ENCODE measurements at regions not wholly inside any gene's neighbourhood (a gene's known extent, or its start where the extent isn't known, plus 50 kb on each side); places are given as distances from the start of the nearest gene placed in this dataset.

DNA sequence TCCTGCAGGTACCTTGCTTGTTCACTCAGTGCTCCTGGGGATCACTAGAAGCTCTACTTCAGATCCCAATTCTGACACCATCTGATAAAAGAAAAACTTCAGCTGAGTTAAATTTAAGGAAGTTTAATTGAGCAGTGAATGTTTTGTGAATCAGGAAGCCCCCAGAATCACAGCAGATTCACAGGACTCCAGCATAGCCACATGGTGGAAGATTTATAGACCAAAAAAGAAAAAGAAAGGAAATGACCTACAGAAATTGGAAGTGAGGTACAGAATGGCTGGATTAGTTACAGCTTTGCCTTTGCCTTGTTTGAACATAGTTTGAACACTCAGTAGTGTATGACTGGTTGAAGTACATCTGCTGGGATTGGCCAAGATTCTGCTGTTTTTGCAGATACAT lies 182.7 kb upstream of the SCN7A start:
- Histone ChIP-seq H3K27me3 (ENCODE audit: low read depth, low read length) (no peaks in the 10 kb centered on the region), H3K27ac (ENCODE audit: low read length) (no peak overlapping the region), H2AFZ (ENCODE audit: low read depth, low read length) (no peak overlapping the region), H3K4me1 (ENCODE audit: low read length) (no peaks in the 10 kb centered on the region; the same call in 1 of the 2 replicates), H3K4me2 (ENCODE audit: low read length) (no peak overlapping the region), H3K36me3 (replicated peaks; ENCODE audit: low read depth, low read length) (no peaks in the 10 kb centered on the region), H3K9me3 (ENCODE audit: insufficient read depth, low read length) (no peaks in the 10 kb centered on the region), H4K20me1 (ENCODE audit: insufficient read depth, low read length) (no peaks in the 10 kb centered on the region), H3K79me2 (ENCODE audit: low read length) (no peaks in the 10 kb centered on the region), H3K4me3 (ENCODE audit: low read length) (no peak overlapping the region), H3K9ac (ENCODE audit: low read length) (no peak overlapping the region)
- TF ChIP-seq, protein P1, sequence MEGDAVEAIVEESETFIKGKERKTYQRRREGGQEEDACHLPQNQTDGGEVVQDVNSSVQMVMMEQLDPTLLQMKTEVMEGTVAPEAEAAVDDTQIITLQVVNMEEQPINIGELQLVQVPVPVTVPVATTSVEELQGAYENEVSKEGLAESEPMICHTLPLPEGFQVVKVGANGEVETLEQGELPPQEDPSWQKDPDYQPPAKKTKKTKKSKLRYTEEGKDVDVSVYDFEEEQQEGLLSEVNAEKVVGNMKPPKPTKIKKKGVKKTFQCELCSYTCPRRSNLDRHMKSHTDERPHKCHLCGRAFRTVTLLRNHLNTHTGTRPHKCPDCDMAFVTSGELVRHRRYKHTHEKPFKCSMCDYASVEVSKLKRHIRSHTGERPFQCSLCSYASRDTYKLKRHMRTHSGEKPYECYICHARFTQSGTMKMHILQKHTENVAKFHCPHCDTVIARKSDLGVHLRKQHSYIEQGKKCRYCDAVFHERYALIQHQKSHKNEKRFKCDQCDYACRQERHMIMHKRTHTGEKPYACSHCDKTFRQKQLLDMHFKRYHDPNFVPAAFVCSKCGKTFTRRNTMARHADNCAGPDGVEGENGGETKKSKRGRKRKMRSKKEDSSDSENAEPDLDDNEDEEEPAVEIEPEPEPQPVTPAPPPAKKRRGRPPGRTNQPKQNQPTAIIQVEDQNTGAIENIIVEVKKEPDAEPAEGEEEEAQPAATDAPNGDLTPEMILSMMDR (IDR thresholded peaks at IDR 0.05; ENCODE audit: low read depth, low read length), result no peak
- TF ChIP-seq EZH2phosphoT487 (IDR thresholded peaks at IDR 0.05; ENCODE audit: low read depth), result no peak

GRCh38 chr2:166675553-166675952 lies 181.5 kb upstream of the SCN7A start:
- H2AFZ ChIP-seq (ENCODE audit: low read depth, low read length), result no peak overlapping the region
- H3K4me3 ChIP-seq (ENCODE audit: low read length), result no peak overlapping the region
- no peaks in the 10 kb centered on the region; the same call in 1 of the 2 replicates for H3K4me1 ChIP-seq (ENCODE audit: low read length)
- H3K4me2 ChIP-seq (ENCODE audit: low read length), result no peak overlapping the region
- H3K79me2 ChIP-seq (ENCODE audit: low read length), result no peaks in the 10 kb centered on the region
- H3K27ac ChIP-seq (ENCODE audit: low read length), result no peak overlapping the region
- H3K36me3 ChIP-seq (replicated peaks; ENCODE audit: low read depth, low read length), result no peaks in the 10 kb centered on the region
- H3K9ac ChIP-seq (ENCODE audit: low read length), result no peak overlapping the region
- H3K27me3 ChIP-seq (ENCODE audit: low read depth, low read length), result no peaks in the 10 kb centered on the region
- no peaks in the 10 kb centered on the region for H3K9me3 ChIP-seq (ENCODE audit: insufficient read depth, low read length)
- TF ChIP-seq EZH2phosphoT487 (IDR thresholded peaks at IDR 0.05; ENCODE audit: low read depth), result no peak
- TF ChIP-seq, protein P1 (IDR thresholded peaks at IDR 0.05; ENCODE audit: low read depth, low read length), result no peak
- H4K20me1 ChIP-seq (ENCODE audit: insufficient read depth, low read length), result no peaks in the 10 kb centered on the region

- Histone ChIP-seq H3K79me2 (ENCODE audit: low read length) (no peaks in the 10 kb centered on the region), H3K36me3 (replicated peaks; ENCODE audit: low read depth, low read length) (no peaks in the 10 kb centered on the region), H3K4me1 (ENCODE audit: low read length) (no peaks in the 10 kb centered on the region; the same call in 1 of the 2 replicates), H3K9me3 (ENCODE audit: insufficient read depth, low read length) (no peaks in the 10 kb centered on the region), H3K4me3 (ENCODE audit: low read length) (no peak overlapping the region), H3K27ac (ENCODE audit: low read length) (no peak overlapping the region), H3K27me3 (ENCODE audit: low read depth, low read length) (no peaks in the 10 kb centered on the region), H3K9ac (ENCODE audit: low read length) (no peak overlapping the region), H4K20me1 (ENCODE audit: insufficient read depth, low read length) (no peaks in the 10 kb centered on the region), H3K4me2 (ENCODE audit: low read length) (no peak overlapping the region), H2AFZ (ENCODE audit: low read depth, low read length) (no peak overlapping the region)
- TF ChIP-seq, protein P1 (IDR thresholded peaks at IDR 0.05; ENCODE audit: low read depth, low read length), result no peak
- no peak for TF ChIP-seq EZH2phosphoT487 (IDR thresholded peaks at IDR 0.05; ENCODE audit: low read depth)
Observed at GRCh38 chr2:166673986-166674385, 179.9 kb upstream of the SCN7A start.

DNA sequence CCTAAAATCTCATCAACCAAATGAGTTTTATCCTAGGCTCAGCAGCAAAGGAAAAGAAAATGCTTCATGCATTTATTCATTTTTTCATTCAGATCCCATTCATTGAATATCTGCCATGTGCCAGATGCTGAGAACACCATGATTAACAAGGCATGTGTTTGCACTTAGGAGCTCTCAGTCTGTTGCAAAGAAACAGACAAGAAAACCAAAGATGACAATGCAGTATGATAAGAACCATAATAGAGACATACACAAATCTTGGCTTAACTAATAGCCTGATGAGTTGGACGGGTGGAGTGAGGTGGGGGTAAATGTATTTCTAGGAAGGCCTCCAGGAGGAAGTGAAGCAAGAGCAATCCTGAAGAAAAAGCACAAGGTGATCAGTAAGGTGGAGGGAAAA lies 177.8 kb upstream of the SCN7A start:
- H2AFZ ChIP-seq (ENCODE audit: low read depth, low read length), result no peak overlapping the region
- TF ChIP-seq, protein P1 (IDR thresholded peaks at IDR 0.05; ENCODE audit: low read depth, low read length), result no peak
- no peak for TF ChIP-seq EZH2phosphoT487 (IDR thresholded peaks at IDR 0.05; ENCODE audit: low read depth)
- no peak overlapping the region for H3K9ac ChIP-seq (ENCODE audit: low read length)
- H3K27me3 ChIP-seq (ENCODE audit: low read depth, low read length), result no peaks in the 10 kb centered on the region
- H3K4me1 ChIP-seq (ENCODE audit: low read length), result no peaks in the 10 kb centered on the region; the same call in 1 of the 2 replicates
- H3K4me3 ChIP-seq (ENCODE audit: low read length), result no peak overlapping the region
- no peak overlapping the region for H3K27ac ChIP-seq (ENCODE audit: low read length)
- H3K36me3 ChIP-seq (replicated peaks; ENCODE audit: low read depth, low read length), result no peaks in the 10 kb centered on the region
- H3K9me3 ChIP-seq (ENCODE audit: insufficient read depth, low read length), result no peaks in the 10 kb centered on the region
- no peak overlapping the region for H3K4me2 ChIP-seq (ENCODE audit: low read length)
- H3K79me2 ChIP-seq (ENCODE audit: low read length), result no peaks in the 10 kb centered on the region
- no peaks in the 10 kb centered on the region for H4K20me1 ChIP-seq (ENCODE audit: insufficient read depth, low read length)

All from OCI-LY3 (cell line).